RWPE1 (cell line): ENCODE measurements at regions not wholly inside any gene's neighbourhood (a gene's known extent, or its start where the extent isn't known, plus 50 kb on each side); places are given as distances from the start of the nearest gene placed in this dataset.
"Not testable (repeated sequence)": the region's sequence is repeated elsewhere in the genome, so short reads cannot be mapped to it uniquely, and the experiment has no call there.

Experiments
- CTCF ChIA-PET: fragments of 350-600 bp; sonication (Branson Sonifier 250); formaldehyde crosslinking; extraction: SDS; loops from one replicate; lab custom pipeline; 2021; lab: Yijun Ruan, JAX
- POLR2A ChIA-PET: fragments of 400-600 bp; formaldehyde crosslinking; extraction: SDS; loops from one replicate; lab custom pipeline; 2020; ENCODE audit warnings: antibody characterized with exemption; ENCODE audit not compliant: low non-redundant PET; lab: Yijun Ruan, JAX
- DNase-seq: peaks from one replicate; pipeline ENCODE4 v3.0.0; 2012; ENCODE audit warnings: low spot score
- H3K27ac ChIP-seq: fragments of 450-650 bp; 2 replicates; pipeline ENCODE4 v1.5.1; 2017
- CTCF ChIP-seq: fragments of 450-650 bp; conservative IDR thresholded peaks from 2 replicates; pipeline ENCODE4 v1.5.1; 2017; ENCODE audit warnings: low read depth, mild to moderate bottlenecking

- POLR2A ChIA-PET, H3K27ac ChIP-seq: not testable (repeated sequence)
- TF ChIP-seq CTCF, result peak; percentile 87
- CTCF ChIA-PET, result interaction anchor here (0.6 to 0.7 kb wide), 2 partner anchors 132 to 322 kb away, joined by 4 read pairs; no protein-coding TSS in a partner anchor
- DNase-seq, result peak; percentile 1
These were observed 83.9 kb upstream of the FRG2C start for GRCh38 chr3:75579981-75580782.

- POLR2A ChIA-PET, DNase-seq, H3K27ac ChIP-seq, CTCF ChIA-PET: not testable (repeated sequence)
These were observed 81.6 kb upstream of the FRG2C start for GRCh38 chr3:75582536-75582935.

- POLR2A ChIA-PET, DNase-seq, H3K27ac ChIP-seq, CTCF ChIA-PET: not testable (repeated sequence)
These were observed 81.0 kb upstream of the FRG2C start for GRCh38 chr3:75583116-75583515.

- POLR2A ChIA-PET, DNase-seq, H3K27ac ChIP-seq: not testable (repeated sequence)
- CTCF ChIA-PET, result interaction anchor here (0.6 kb wide), 1 partner anchor 363 kb away, joined by 3 read pairs; no protein-coding TSS in a partner anchor
These were observed 76.4 kb upstream of the FRG2C start for GRCh38 chr3:75587695-75588094.

- POLR2A ChIA-PET, CTCF ChIA-PET, H3K27ac ChIP-seq, DNase-seq: not testable (repeated sequence)
These were observed 73.7 kb upstream of the FRG2C start for GRCh38 chr3:75590382-75590781.

GRCh38 chr3:75604286-75604934 lies 59.7 kb upstream of the FRG2C start:
- POLR2A ChIA-PET, H3K27ac ChIP-seq, CTCF ChIA-PET, DNase-seq: not testable (repeated sequence)

GRCh38 chr3:75607996-75608395 lies 56.1 kb upstream of the FRG2C start:
- POLR2A ChIA-PET, DNase-seq, H3K27ac ChIP-seq, CTCF ChIA-PET: not testable (repeated sequence)

GRCh38 chr3:75609598-75609997 lies 54.5 kb upstream of the FRG2C start:
- DNase-seq, POLR2A ChIA-PET, CTCF ChIA-PET, H3K27ac ChIP-seq: not testable (repeated sequence)

GRCh38 chr3:75610773-75611172 lies 53.4 kb upstream of the FRG2C start:
- H3K27ac ChIP-seq, result no peak overlapping the region
- POLR2A ChIA-PET, result no interaction called here
- TF ChIP-seq CTCF, result no peak
- DNase-seq, result no peak
- CTCF ChIA-PET, result no interaction called here

- H3K27ac ChIP-seq, DNase-seq, POLR2A ChIA-PET, CTCF ChIA-PET: not testable (repeated sequence)
These were observed 52.2 kb upstream of the FRG2C start for GRCh38 chr3:75611724-75612460.
